ENCODE measurements at regions not wholly inside any gene's neighbourhood (a gene's known extent, or its start where the extent isn't known, plus 50 kb on each side); places are given as distances from the start of the nearest gene placed in this dataset.
"Not testable (repeated sequence)": the region's sequence is repeated elsewhere in the genome, so short reads cannot be mapped to it uniquely, and the experiment has no call there.

GRCh38 chr14:44606576-44606975 is 99.5 kb upstream of the FSCB start:
- ChIA-PET CTCF (no interaction called here), POLR2A (no interaction called here)
- BruUV-seq (replicated peaks) = no TSS peak
- no peak for DNase-seq
- Mint-ChIP-seq H3K27me3 (ENCODE audit: insufficient read depth, unreplicated experiment) (no peaks in the 10 kb centered on the region), H3K4me1 (ENCODE audit: low read depth, unreplicated experiment) (peaks cover 9% of the 10 kb centered on the region), H3K4me3 (ENCODE audit: unreplicated experiment) (no peak overlapping the region), H3K36me3 (ENCODE audit: insufficient read depth, unreplicated experiment) (no peaks in the 10 kb centered on the region), H3K27ac (ENCODE audit: unreplicated experiment) (no peak overlapping the region), H3K9me3 (ENCODE audit: unreplicated experiment) (no peaks in the 10 kb centered on the region)
- Histone ChIP-seq H3K9me3 (no peaks in the 10 kb centered on the region), H3K4me3 (ENCODE audit: low read depth, low read length) (no peak overlapping the region), H3K27me3 (replicated peaks; ENCODE audit: control insufficient read depth, insufficient read depth, low read length) (no peaks in the 10 kb centered on the region), H3K36me3 (ENCODE audit: control insufficient read depth, insufficient read depth, low read length) (no peaks in the 10 kb centered on the region), H3K4me1 (no peaks in the 10 kb centered on the region)
- TF ChIP-seq CTCF (IDR thresholded peaks at IDR 0.05; ENCODE audit: insufficient read depth in 1 of 2, low read depth in 1 of 2, low read length in 1 of 2, severe bottlenecking in 1 of 2, unreplicated experiment in 1 of 2) = no peak
- intact Hi-C loops (cut with micrococcal nuclease; ENCODE audit: unreplicated experiment) = no loop called here

GRCh38 chr14:44601266-44601665 is 94.2 kb upstream of the FSCB start:
- H3K4me3 Mint-ChIP-seq (ENCODE audit: unreplicated experiment); CTCF ChIA-PET; H3K27ac Mint-ChIP-seq (ENCODE audit: unreplicated experiment); POLR2A ChIA-PET; DNase-seq; H3K4me1 Mint-ChIP-seq (ENCODE audit: low read depth, unreplicated experiment); H3K36me3 ChIP-seq (ENCODE audit: control insufficient read depth, insufficient read depth, low read length); H3K4me1 ChIP-seq; intact Hi-C loops (cut with micrococcal nuclease; ENCODE audit: unreplicated experiment); H3K27me3 ChIP-seq (replicated peaks; ENCODE audit: control insufficient read depth, insufficient read depth, low read length); H3K36me3 Mint-ChIP-seq (ENCODE audit: insufficient read depth, unreplicated experiment); H3K27me3 Mint-ChIP-seq (ENCODE audit: insufficient read depth, unreplicated experiment); BruUV-seq (replicated peaks); H3K9me3 Mint-ChIP-seq (ENCODE audit: unreplicated experiment); H3K9me3 ChIP-seq; H3K4me3 ChIP-seq (ENCODE audit: low read depth, low read length): not testable (repeated sequence)

- intact Hi-C loops (cut with micrococcal nuclease; ENCODE audit: unreplicated experiment) = no loop called here
- BruUV-seq (replicated peaks) = no TSS peak
Observed at GRCh38 chr14:44589180-44589579, 82.1 kb upstream of the FSCB start.

More at GRCh38 chr14:44589180-44589579, 82.1 kb upstream of the FSCB start:
- no peaks in the 10 kb centered on the region for H3K27me3 Mint-ChIP-seq (ENCODE audit: insufficient read depth, unreplicated experiment)
- no peaks in the 10 kb centered on the region for H3K27me3 ChIP-seq (replicated peaks; ENCODE audit: control insufficient read depth, insufficient read depth, low read length)
- DNase-seq = no peak
- CTCF ChIA-PET = no interaction called here
- no peak for TF ChIP-seq CTCF (IDR thresholded peaks at IDR 0.05; ENCODE audit: insufficient read depth in 1 of 2, low read depth in 1 of 2, low read length in 1 of 2, severe bottlenecking in 1 of 2, unreplicated experiment in 1 of 2)
- H3K4me3 Mint-ChIP-seq (ENCODE audit: unreplicated experiment) = no peak overlapping the region
- POLR2A ChIA-PET = no interaction called here
- H3K9me3 ChIP-seq = no peaks in the 10 kb centered on the region
- no peaks in the 10 kb centered on the region for H3K9me3 Mint-ChIP-seq (ENCODE audit: unreplicated experiment)
- no peak overlapping the region for H3K27ac Mint-ChIP-seq (ENCODE audit: unreplicated experiment)
- no peaks in the 10 kb centered on the region for H3K36me3 ChIP-seq (ENCODE audit: control insufficient read depth, insufficient read depth, low read length)
- H3K4me1 ChIP-seq = no peaks in the 10 kb centered on the region
- H3K4me3 ChIP-seq (ENCODE audit: low read depth, low read length) = no peak overlapping the region
- no peaks in the 10 kb centered on the region for H3K36me3 Mint-ChIP-seq (ENCODE audit: insufficient read depth, unreplicated experiment)
- no peaks in the 10 kb centered on the region for H3K4me1 Mint-ChIP-seq (ENCODE audit: low read depth, unreplicated experiment)
